Femur (tissue), 1 donor: ENCODE measurements at regions not wholly inside any gene's neighbourhood (a gene's known extent, or its start where the extent isn't known, plus 50 kb on each side); places are given as distances from the start of the nearest gene placed in this dataset.
"Not testable (repeated sequence)": the region's sequence is repeated elsewhere in the genome, so short reads cannot be mapped to it uniquely, and the experiment has no call there.

Experiments used
- DNase-seq: peaks from one replicate; pipeline ENCODE4 v3.0.0-alpha.2; 2017

- no peak for DNase-seq
Measured at GRCh38 chr5:60517094-60517694, 182.8 kb downstream of the DEPDC1B start.

DNA sequence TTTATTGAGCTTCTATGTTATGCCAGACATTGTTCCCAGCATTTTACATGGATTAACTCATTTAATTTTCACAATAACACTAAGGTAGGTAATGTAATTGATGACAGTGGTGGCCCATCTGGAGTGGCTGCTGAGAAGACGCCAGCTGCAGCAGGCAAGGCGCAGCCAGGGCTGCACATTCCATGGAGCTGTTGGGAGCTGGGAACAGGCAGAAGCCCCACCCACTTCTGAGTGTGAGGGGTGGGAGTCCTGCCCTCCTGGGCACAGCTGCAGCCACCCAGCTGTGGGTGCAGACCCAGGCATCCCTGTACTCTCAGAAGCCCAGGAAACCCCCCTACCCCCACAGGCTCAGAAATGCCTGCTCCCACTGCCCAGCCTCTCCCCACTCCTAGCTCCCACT lies 183.3 kb downstream of the DEPDC1B start:
- no peak for DNase-seq

- DNase-seq, result no peak
Measured at GRCh38 chr5:60514152-60514551, 185.8 kb downstream of the DEPDC1B start.

- no peak for DNase-seq
Measured at GRCh38 chr5:60512117-60512516, 187.8 kb downstream of the DEPDC1B start.

DNA sequence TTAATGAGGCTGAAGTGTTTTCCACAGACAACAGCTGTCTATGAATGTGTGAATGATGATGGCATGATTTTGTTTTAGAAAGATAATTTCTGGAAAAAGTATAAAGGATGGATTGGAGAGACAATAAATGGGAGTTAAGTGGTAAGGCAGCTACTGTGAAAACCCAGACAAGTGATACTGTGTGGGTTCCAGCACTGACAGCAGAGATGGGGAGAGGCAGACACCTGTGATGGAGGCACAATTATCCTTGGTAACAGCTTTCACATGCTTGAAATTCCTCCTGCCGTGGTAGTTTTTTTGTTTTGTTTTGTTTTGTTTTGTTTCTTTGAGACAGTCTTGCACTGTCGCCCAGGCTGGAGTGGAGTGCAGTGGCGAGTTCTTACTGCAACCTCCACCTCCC lies 189.3 kb downstream of the DEPDC1B start:
- DNase-seq, result no peak

DNA sequence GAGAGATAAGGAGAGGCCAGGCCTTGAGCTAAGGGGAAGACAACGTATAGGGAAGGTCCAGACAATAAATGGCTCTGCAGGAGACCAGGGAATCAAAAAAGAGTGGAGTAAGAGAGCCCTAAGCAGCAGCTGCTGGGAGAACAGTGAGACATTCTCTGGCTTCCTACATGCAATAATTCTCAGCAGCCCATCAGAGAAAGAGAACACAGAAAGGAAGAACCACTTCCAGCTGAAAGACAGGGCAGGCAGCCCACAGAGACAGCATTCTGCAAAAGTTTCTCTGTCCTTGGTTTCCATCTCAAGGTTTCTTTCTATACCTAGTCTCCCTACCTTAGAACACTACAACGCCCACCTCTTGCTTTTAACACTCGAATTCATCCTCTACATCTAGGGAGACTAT lies 189.9 kb downstream of the DEPDC1B start:
- DNase-seq, result no peak

DNA sequence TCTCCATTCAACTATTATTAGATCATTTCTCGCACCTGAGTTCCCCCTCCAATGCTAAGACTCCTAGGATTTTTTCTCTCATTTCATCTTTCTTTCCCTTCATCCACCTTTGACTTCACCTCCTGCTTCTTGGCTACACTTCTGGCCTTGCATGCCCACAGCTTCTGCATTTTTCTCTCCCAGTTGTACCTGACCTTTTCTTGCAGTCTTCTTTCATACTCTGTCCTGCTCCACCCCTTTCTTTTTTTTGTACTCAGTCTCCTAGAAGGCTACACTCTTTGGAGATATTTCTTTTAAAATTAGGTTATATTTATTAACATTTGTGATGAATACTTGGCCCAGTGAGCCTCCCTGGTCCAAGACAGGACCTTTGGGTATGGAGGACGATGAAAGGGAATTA lies 190.4 kb downstream of the DEPDC1B start:
- DNase-seq, result no peak

- no peak for DNase-seq
Measured at GRCh38 chr5:60507687-60508086, 192.3 kb downstream of the DEPDC1B start.

DNA sequence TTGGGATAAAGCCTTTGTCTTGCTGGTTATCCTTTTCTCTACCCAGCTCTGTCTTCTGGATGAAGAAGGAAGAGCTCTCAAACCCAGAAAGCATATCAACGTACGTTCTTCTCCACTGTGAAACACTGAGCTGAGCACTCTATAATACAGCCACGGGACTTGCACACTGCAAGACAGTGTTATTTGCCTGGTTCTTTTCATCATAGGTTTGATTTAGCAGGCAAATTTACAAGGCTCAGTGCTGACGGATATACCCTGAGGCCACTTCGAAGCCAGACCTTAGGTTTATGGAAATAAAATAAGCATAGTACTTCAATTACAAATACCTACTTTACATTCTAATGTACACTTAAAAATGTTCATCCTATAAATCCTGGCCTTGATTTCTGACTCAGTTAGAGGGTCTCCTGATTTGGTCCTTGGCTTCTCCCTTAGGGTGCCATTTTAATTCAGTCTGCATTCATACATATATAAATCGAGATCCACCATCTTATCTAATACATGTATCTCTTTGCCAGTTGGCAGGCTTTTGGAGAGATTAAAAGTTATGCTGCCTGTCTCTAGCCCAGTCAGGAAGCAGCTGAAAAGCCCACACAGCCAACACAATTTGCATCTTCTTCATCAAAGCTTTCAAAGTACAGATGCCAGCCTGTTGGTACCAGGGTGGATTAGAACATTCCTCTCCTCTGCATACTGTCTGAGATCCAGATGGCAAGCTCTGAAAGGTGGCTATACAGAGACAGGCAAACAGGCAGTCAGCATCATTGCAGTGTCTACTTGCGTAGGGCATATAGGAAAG lies 194.4 kb downstream of the DEPDC1B start:
- no peak for DNase-seq

DNA sequence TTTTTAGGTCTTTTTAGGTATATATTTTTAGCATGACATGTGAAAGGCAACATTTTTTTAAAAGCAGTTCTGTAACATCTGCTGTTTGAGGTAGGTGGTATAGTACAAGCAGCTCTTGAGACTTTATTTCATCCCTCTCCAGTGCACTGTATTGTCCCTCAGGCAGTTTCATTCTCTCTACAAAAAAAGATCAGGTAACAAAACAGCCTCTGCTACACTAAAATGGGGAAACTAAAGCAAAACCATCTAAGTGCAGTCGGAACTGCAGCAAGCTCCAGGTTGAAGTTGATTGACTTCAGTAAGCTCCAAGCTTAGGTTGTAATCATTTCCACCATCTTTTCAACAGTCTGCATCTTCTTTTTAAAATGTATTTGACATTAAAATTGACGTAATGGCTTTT lies 195.6 kb downstream of the DEPDC1B start:
- no peak for DNase-seq

- DNase-seq, result no peak
Measured at GRCh38 chr5:60503771-60504170, 196.2 kb downstream of the DEPDC1B start.

- no peak for DNase-seq
Measured at GRCh38 chr5:60497706-60498500, 202.1 kb downstream of the DEPDC1B start.

DNA sequence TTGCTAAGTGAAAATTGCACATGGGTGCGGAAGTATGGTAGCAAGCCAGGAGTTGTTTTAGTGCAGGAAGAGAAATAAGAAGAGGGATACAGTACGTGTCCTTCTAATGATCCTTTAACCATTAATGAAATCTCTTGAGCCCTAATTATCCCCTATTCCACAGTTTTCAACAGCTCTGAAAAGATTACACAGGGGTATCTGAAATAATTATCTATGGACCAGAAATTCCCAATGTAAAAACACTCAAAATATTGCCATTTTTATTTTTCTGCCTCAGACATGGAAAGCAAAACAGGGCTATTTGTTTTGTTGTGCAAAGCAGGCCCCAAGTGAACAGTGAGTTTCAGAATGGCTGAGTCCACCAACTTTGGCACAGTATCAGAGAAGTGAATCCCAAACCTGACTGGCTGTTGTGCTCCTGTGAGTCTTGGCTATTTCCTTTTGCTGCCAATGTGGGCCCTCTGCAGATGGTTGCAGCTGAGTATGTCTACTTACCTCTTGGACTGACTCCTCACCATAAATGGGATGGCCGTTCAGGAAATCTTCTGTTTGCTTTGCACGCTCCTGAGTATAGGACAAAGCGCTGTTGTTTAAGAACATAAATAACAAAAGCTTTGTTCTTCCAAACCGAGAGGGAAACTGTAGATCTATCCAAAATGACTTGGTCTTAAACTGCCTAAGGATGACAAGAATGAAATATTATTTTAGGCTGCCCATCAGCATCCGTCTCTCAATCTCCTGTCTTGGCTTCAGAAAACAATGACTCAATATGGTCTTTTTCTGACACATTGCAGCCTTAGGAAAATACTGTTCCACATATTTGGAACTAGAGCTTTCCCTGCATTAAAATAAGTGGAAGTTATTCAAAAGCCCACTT lies 204.1 kb downstream of the DEPDC1B start:
- no peak for DNase-seq

DNA sequence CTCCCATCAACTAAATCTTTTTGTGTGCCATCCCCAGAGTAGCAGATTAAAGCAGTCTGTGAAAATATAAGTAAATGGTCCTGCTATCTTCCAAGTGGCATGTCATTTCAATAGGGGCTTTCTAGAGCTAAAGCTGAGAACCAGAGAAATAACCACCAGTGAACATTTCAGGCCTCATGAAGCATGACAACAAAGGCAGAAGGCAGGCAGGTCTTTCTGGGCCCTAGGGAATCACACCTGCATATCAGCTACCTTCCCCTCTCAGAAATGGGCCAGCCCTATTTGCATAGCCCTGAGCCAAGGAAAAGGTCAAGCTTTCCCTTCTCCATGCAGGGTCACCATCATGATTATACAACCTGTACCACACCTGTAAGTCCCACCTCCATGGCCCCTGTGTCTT lies 205.3 kb downstream of the DEPDC1B start:
- DNase-seq, result no peak

DNA sequence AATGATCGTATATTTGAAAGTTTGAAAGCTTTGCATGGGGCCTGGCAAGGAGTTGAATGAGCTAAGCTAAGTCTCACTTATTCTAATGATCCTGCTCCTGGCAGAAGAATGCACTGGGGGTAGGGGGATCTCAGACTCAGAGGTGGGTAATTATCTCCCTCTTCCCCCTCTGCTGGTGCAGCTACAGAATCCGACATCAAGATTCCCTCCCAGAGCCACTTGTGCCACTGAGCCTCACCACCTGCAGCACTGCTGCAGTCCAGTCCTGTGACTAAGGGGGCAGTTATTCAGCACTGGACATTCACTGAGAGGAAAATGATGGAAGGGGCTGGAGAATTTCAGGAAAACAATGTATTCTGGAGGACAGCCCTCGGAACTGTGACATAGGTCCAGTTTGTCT lies 205.8 kb downstream of the DEPDC1B start:
- DNase-seq, result no peak

- no peak for DNase-seq
Measured at GRCh38 chr5:60493372-60493771, 206.6 kb downstream of the DEPDC1B start.

GRCh38 chr5:60492958-60493357 lies 207.0 kb downstream of the DEPDC1B start:
- DNase-seq, result no peak

DNA sequence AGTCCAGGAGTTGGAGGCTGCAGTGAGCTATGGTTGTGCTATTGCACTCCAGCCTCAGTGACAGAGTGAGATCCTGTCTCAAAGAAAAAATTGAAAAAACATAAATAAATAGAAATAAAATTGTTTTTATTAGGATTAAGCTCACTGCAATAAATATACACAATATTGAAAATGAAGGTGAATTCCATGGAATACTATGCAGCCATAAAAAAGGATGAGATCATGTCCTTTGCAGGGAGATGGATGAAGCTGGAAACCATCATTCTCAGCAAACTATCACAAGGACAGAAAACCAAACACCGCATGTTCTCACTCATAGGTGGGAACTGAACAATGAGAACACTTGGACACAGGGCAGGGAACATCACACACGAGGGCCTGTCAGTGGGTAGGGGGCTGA lies 207.6 kb downstream of the DEPDC1B start:
- not testable (repeated sequence) for DNase-seq

- DNase-seq, result no peak
Measured at GRCh38 chr5:60490597-60491166, 209.3 kb downstream of the DEPDC1B start.

- no peak for DNase-seq
Measured at GRCh38 chr5:60489856-60490255, 210.1 kb downstream of the DEPDC1B start.

GRCh38 chr5:60489377-60489776 lies 210.6 kb downstream of the DEPDC1B start:
- DNase-seq, result no peak

- DNase-seq, result no peak
Measured at GRCh38 chr5:60488466-60489130, 211.4 kb downstream of the DEPDC1B start.
